Upper lobe of right lung (tissue), 1 donor: ENCODE measurements at regions not wholly inside any gene's neighbourhood (a gene's known extent, or its start where the extent isn't known, plus 50 kb on each side); places are given as distances from the start of the nearest gene placed in this dataset.

ENCODE experiments used
- ATAC-seq: fragments of 200-7000 bp; cut with Tn5 transposase; one replicate; pipeline ENCODE4 v1.9.1; 2020; ENCODE audit warnings: mild to moderate bottlenecking, moderate library complexity
- DNase-seq: peaks from one replicate; pipeline ENCODE4 v3.0.0-alpha.2; 2020
- H3K27ac ChIP-seq: fragments of 200-600 bp; one replicate; pipeline ENCODE4 v1.8.0; 2022
- H3K27me3 ChIP-seq: fragments of 200-600 bp; one replicate; pipeline ENCODE4 v1.8.0; 2022; ENCODE audit warnings: mild to moderate bottlenecking
- H3K36me3 ChIP-seq: fragments of 200-600 bp; one replicate; pipeline ENCODE4 v1.8.0; 2022
- H3K4me1 ChIP-seq: fragments of 200-600 bp; one replicate; pipeline ENCODE4 v1.8.0; 2022
- H3K4me3 ChIP-seq: fragments of 200-600 bp; one replicate; pipeline ENCODE4 v1.8.0; 2022; ENCODE audit warnings: mild to moderate bottlenecking
- H3K9me3 ChIP-seq: fragments of 200-600 bp; one replicate; pipeline ENCODE4 v1.8.0; 2022
- intact Hi-C: fragments of 100-400 bp; cut with DNase I; formaldehyde crosslinking; loops from one replicate; pipeline ENCODE4 v1.11.0; 2022
- TF ChIP-seq, protein P1 (sequence below): fragments of 200-600 bp; IDR thresholded peaks from one replicate; pipeline ENCODE4 v1.8.0; 2022; ENCODE audit warnings: antibody characterized with exemption
- donor health status: DM: no; HTN: yes; CAD: no; lungs with severe emphysema.

GRCh38 chr5:40383749-40384651 lies 295.7 kb upstream of the PTGER4 start:
- no peak overlapping the region for H3K4me3 ChIP-seq
- no peaks in the 10 kb centered on the region for H3K9me3 ChIP-seq
- DNase-seq (no peak), ATAC-seq (no peak)
- no peaks in the 10 kb centered on the region for H3K27me3 ChIP-seq
- peaks cover 28% of the 10 kb centered on the region for H3K4me1 ChIP-seq
- intact Hi-C loops = no loop called here
- TF ChIP-seq, protein P1, sequence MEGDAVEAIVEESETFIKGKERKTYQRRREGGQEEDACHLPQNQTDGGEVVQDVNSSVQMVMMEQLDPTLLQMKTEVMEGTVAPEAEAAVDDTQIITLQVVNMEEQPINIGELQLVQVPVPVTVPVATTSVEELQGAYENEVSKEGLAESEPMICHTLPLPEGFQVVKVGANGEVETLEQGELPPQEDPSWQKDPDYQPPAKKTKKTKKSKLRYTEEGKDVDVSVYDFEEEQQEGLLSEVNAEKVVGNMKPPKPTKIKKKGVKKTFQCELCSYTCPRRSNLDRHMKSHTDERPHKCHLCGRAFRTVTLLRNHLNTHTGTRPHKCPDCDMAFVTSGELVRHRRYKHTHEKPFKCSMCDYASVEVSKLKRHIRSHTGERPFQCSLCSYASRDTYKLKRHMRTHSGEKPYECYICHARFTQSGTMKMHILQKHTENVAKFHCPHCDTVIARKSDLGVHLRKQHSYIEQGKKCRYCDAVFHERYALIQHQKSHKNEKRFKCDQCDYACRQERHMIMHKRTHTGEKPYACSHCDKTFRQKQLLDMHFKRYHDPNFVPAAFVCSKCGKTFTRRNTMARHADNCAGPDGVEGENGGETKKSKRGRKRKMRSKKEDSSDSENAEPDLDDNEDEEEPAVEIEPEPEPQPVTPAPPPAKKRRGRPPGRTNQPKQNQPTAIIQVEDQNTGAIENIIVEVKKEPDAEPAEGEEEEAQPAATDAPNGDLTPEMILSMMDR = no peak
- H3K27ac ChIP-seq = peak overlapping the region; percentile 52
- no peaks in the 10 kb centered on the region for H3K36me3 ChIP-seq

DNA sequence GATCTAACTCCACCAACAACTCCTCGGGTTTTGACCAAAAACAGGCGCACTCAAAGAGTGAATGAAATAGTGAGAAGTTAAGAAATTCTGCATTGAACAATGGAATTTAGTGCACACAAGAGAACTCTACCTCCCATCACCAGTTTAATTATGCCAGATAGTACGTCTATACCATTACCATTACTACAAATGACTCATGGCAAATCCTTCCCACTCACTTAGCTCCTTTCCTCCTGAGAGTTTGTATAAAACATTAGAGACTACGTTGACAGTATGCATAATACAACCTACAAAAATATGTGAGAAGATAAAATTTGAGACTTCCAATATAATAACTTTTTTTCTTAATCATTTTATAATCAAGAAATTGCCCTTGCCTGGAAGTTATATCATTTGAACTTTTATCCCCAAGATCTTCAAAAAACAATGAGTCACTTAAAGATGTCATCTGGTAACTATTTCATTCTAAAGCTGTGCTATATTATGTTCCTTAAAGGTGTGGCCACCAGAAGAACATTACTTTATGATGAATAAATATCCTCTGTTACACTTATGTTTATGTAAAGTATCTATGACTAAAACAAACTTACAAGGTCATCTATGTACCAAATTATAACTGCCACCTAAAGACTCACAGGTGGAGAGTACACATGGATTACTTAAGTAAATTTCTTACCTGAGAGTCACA lies 297.9 kb upstream of the PTGER4 start:
- TF ChIP-seq, protein P1 = no peak
- H3K27me3 ChIP-seq = no peaks in the 10 kb centered on the region
- intact Hi-C loops = no loop called here
- H3K9me3 ChIP-seq = no peaks in the 10 kb centered on the region
- H3K36me3 ChIP-seq = no peaks in the 10 kb centered on the region
- H3K4me1 ChIP-seq = peaks cover 28% of the 10 kb centered on the region
- ATAC-seq = no peak
- DNase-seq = no peak
- no peak overlapping the region for H3K4me3 ChIP-seq
- H3K27ac ChIP-seq = no peak overlapping the region

DNA sequence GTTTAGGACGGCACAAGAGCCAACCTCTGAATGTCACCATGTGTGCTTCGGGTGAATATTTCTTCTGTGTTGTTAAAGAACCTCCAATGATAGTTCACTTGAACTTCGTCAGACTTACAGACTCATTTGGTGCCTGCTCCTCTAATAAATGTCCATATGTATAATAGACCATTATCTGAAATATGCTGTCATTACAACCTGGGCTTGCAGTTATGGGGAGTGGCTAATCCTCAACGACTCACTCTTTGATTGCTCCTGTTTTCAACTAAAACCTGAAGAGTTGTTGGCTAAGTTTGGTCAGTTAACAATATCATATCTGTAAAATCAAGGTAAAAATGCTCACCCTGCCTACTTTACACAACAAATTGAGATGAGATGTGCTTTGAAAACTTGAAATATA lies 298.7 kb upstream of the PTGER4 start:
- no peaks in the 10 kb centered on the region for H3K9me3 ChIP-seq
- no peaks in the 10 kb centered on the region for H3K27me3 ChIP-seq
- H3K4me3 ChIP-seq = no peak overlapping the region
- ATAC-seq = no peak
- no peak overlapping the region for H3K27ac ChIP-seq
- no peak for DNase-seq
- TF ChIP-seq, protein P1 = no peak
- intact Hi-C loops = no loop called here
- peaks cover 27% of the 10 kb centered on the region for H3K4me1 ChIP-seq
- no peaks in the 10 kb centered on the region for H3K36me3 ChIP-seq

- DNase-seq = no peak
- TF ChIP-seq, protein P1 = no peak
- Histone ChIP-seq H3K36me3 (no peaks in the 10 kb centered on the region), H3K4me3 (no peak overlapping the region), H3K27ac (peak overlapping the region; percentile 4), H3K27me3 (no peaks in the 10 kb centered on the region), H3K4me1 (peaks cover 3% of the 10 kb centered on the region), H3K9me3 (no peaks in the 10 kb centered on the region)
- intact Hi-C loops = no loop called here
- peak; percentile 70 for ATAC-seq
Observed at GRCh38 chr5:40378396-40379177, 301.1 kb upstream of the PTGER4 start.

DNA sequence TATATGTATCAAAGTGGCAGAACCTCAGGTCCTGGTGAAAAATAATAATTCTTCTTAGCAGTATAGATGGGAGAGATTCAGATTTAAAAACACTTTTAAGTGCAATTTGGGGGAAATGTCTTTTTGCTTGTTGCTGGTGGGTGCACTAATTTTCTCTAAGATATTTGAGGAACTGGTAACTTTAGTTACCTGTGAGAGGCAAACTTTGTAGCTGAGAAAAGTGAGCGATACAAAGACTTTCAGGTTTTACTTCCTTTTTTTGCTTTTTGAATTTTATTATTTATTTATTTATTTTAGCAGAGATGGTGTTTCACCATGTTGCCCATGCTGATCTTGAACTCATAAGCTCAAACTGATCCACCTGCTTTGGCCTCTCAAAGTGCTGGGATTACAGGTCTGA lies 303.1 kb upstream of the PTGER4 start:
- H3K27me3 ChIP-seq = no peaks in the 10 kb centered on the region
- H3K36me3 ChIP-seq = no peaks in the 10 kb centered on the region
- ATAC-seq = no peak
- intact Hi-C loops = no loop called here
- TF ChIP-seq, protein P1 = no peak
- H3K9me3 ChIP-seq = no peaks in the 10 kb centered on the region
- no peak overlapping the region for H3K27ac ChIP-seq
- no peaks in the 10 kb centered on the region for H3K4me1 ChIP-seq
- H3K4me3 ChIP-seq = no peak overlapping the region
- DNase-seq = no peak
